OCI-LY1 (cell line): ENCODE measurements at regions not wholly inside any gene's neighbourhood (a gene's known extent, or its start where the extent isn't known, plus 50 kb on each side); places are given as distances from the start of the nearest gene placed in this dataset.

ENCODE experiments used
- EZH2 ChIP-seq: fragments of 200-600 bp; sonication (generic), shearing (Covaris generic); IDR thresholded peaks from 2 replicates; pipeline ENCODE4 v1.8.0; 2017; ENCODE audit warnings: borderline replicate concordance, mixed run types, mild to moderate bottlenecking, antibody characterized with exemption, low read length, moderate library complexity, mixed read lengths
- TF ChIP-seq, protein P1 (sequence below): fragments of 200-600 bp; sonication (generic), shearing (Covaris generic); IDR thresholded peaks from 2 replicates; pipeline ENCODE4 v1.5.1; 2017; ENCODE audit warnings: mild to moderate bottlenecking, antibody characterized with exemption, low read length, moderate library complexity, mixed read lengths

DNA sequence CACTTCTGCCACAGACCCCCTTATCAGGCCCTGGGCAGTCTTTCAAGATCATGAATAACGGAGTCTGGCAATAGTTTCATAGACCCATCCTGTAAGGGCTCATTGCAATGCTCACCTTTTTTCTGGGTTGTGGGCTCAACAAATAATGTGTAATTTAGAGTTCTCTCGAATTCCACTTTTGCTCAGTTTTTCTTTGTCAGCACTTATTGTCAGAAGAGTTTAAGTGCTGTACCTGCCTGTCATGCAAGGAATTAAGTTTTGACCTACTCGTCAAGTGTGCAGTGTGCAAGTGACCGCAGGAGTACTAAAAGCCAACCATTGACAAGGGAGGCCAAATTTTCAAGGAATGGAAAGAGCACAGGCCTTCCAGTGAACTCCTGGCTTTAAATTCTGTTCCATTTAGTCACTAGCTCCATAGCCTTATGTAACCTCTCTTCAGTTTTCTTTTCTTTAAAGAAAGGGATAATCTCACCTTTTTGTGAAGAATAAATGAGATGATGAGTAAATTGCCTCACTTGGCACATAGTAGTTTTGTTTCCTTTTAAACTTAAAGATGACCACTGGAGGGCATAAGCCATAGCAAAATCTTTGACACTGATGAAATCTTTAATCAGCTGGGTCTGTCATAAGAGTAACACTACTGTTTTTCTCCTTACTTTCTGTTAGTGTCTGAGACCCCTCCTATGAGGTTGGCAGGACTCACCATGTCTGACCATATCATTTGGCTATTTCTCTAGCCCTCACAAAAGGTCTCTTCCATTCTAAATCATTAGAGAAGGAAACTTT is 313.3 kb downstream of the TYW1 start:
- TF ChIP-seq, protein P1, sequence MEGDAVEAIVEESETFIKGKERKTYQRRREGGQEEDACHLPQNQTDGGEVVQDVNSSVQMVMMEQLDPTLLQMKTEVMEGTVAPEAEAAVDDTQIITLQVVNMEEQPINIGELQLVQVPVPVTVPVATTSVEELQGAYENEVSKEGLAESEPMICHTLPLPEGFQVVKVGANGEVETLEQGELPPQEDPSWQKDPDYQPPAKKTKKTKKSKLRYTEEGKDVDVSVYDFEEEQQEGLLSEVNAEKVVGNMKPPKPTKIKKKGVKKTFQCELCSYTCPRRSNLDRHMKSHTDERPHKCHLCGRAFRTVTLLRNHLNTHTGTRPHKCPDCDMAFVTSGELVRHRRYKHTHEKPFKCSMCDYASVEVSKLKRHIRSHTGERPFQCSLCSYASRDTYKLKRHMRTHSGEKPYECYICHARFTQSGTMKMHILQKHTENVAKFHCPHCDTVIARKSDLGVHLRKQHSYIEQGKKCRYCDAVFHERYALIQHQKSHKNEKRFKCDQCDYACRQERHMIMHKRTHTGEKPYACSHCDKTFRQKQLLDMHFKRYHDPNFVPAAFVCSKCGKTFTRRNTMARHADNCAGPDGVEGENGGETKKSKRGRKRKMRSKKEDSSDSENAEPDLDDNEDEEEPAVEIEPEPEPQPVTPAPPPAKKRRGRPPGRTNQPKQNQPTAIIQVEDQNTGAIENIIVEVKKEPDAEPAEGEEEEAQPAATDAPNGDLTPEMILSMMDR: peak; percentile 22; the same call in 1 of the 2 replicates
- no peak for TF ChIP-seq EZH2
